ENCODE measurements at regions not wholly inside any gene's neighbourhood (a gene's known extent, or its start where the extent isn't known, plus 50 kb on each side); places are given as distances from the start of the nearest gene placed in this dataset.

GRCh38 chrX:4971646-4972045 is 1257.0 kb downstream of the NLGN4X start:
- H3K4me2 ChIP-seq (ENCODE audit: low read length), result no peak overlapping the region
- TF ChIP-seq EZH2 (IDR thresholded peaks at IDR 0.05; ENCODE audit: low read length, unreplicated experiment), result no peak
- no peak for TF ChIP-seq EZH2phosphoT487 (IDR thresholded peaks at IDR 0.05; ENCODE audit: borderline replicate concordance, low read length)
- no peak for TF ChIP-seq CTCF (conservative IDR thresholded peaks at IDR 0.05; ENCODE audit: low read depth, low read length)
- POLR2A ChIA-PET (ENCODE audit: unreplicated experiment), result interaction anchor here (0.6 kb wide), 1 partner anchor 20 kb away, joined by 3 read pairs; no protein-coding TSS in a partner anchor
- intact Hi-C loops (cut with micrococcal nuclease), result no loop called here
- H3K79me2 ChIP-seq (ENCODE audit: low read length), result no peaks in the 10 kb centered on the region
- no peaks in the 10 kb centered on the region for H3K36me3 ChIP-seq (ENCODE audit: low read depth, low read length)
- no peak overlapping the region for H2AFZ ChIP-seq (ENCODE audit: low read length)
- H3K9ac ChIP-seq (ENCODE audit: low read length), result no peak overlapping the region
- H3K27ac ChIP-seq (ENCODE audit: low read length), result no peak overlapping the region
- no peaks in the 10 kb centered on the region for H3K27me3 ChIP-seq (ENCODE audit: low read length)
- no peaks in the 10 kb centered on the region for H3K9me2 ChIP-seq (replicated peaks; ENCODE audit: low read length)
- DNase-seq (no peak), ATAC-seq (no peak)
- no TSS peak for BruUV-seq (replicated peaks)
- H4K20me1 ChIP-seq (ENCODE audit: low read length), result no peaks in the 10 kb centered on the region
- H3K4me3 ChIP-seq (ENCODE audit: low read length), result no peak overlapping the region
- no peaks in the 10 kb centered on the region for H3K9me3 ChIP-seq (ENCODE audit: low read length)
- H3F3A ChIP-seq (ENCODE audit: low read length, unreplicated experiment), result no peaks in the 10 kb centered on the region
- CTCF ChIA-PET, result no interaction called here
- H3K4me1 ChIP-seq (ENCODE audit: insufficient read depth, low read length), result no peaks in the 10 kb centered on the region

- Histone ChIP-seq H2AFZ (ENCODE audit: low read length) (no peak overlapping the region), H4K20me1 (ENCODE audit: low read length) (no peaks in the 10 kb centered on the region), H3K36me3 (ENCODE audit: low read depth, low read length) (no peaks in the 10 kb centered on the region), H3K9me3 (ENCODE audit: low read length) (no peaks in the 10 kb centered on the region), H3K79me2 (ENCODE audit: low read length) (no peaks in the 10 kb centered on the region), H3K27me3 (ENCODE audit: low read length) (no peaks in the 10 kb centered on the region), H3K27ac (ENCODE audit: low read length) (no peak overlapping the region), H3K9me2 (replicated peaks; ENCODE audit: low read length) (no peaks in the 10 kb centered on the region), H3K4me1 (ENCODE audit: insufficient read depth, low read length) (no peaks in the 10 kb centered on the region), H3K4me3 (ENCODE audit: low read length) (no peak overlapping the region), H3F3A (ENCODE audit: low read length, unreplicated experiment) (no peaks in the 10 kb centered on the region), H3K4me2 (ENCODE audit: low read length) (no peak overlapping the region), H3K9ac (ENCODE audit: low read length) (no peak overlapping the region)
- no TSS peak for BruUV-seq (replicated peaks)
- POLR2A ChIA-PET (ENCODE audit: unreplicated experiment), result no interaction called here
- TF ChIP-seq EZH2 (IDR thresholded peaks at IDR 0.05; ENCODE audit: low read length, unreplicated experiment) (no peak), EZH2phosphoT487 (IDR thresholded peaks at IDR 0.05; ENCODE audit: borderline replicate concordance, low read length) (no peak), CTCF (conservative IDR thresholded peaks at IDR 0.05; ENCODE audit: low read depth, low read length) (no peak)
- intact Hi-C loops (cut with micrococcal nuclease), result no loop called here
- ATAC-seq, result no peak
- CTCF ChIA-PET, result no interaction called here
- no peak for DNase-seq
Measured at GRCh38 chrX:4964112-4964511, 1250.7 kb upstream of the PRKX start.

- H2AFZ ChIP-seq (ENCODE audit: low read length), result no peak overlapping the region
- no peak for ATAC-seq
- H3K9me2 ChIP-seq (replicated peaks; ENCODE audit: low read length), result no peaks in the 10 kb centered on the region
- no TSS peak for BruUV-seq (replicated peaks)
- CTCF ChIA-PET, result interaction anchor here (0.6 kb wide), 1 partner anchor 408 kb away, joined by 6 read pairs; no protein-coding TSS in a partner anchor
- H3K4me2 ChIP-seq (ENCODE audit: low read length), result no peak overlapping the region
- intact Hi-C loops (cut with micrococcal nuclease), result no loop called here
- TF ChIP-seq EZH2phosphoT487 (IDR thresholded peaks at IDR 0.05; ENCODE audit: borderline replicate concordance, low read length), result no peak
- TF ChIP-seq EZH2 (IDR thresholded peaks at IDR 0.05; ENCODE audit: low read length, unreplicated experiment), result no peak
- TF ChIP-seq CTCF (conservative IDR thresholded peaks at IDR 0.05; ENCODE audit: low read depth, low read length), result no peak
- H3K9ac ChIP-seq (ENCODE audit: low read length), result no peak overlapping the region
- no peaks in the 10 kb centered on the region for H3K4me1 ChIP-seq (ENCODE audit: insufficient read depth, low read length)
- no peak overlapping the region for H3K4me3 ChIP-seq (ENCODE audit: low read length)
- no peaks in the 10 kb centered on the region for H3F3A ChIP-seq (ENCODE audit: low read length, unreplicated experiment)
- no peaks in the 10 kb centered on the region for H3K36me3 ChIP-seq (ENCODE audit: low read depth, low read length)
- no peaks in the 10 kb centered on the region for H3K27me3 ChIP-seq (ENCODE audit: low read length)
- no peaks in the 10 kb centered on the region for H3K9me3 ChIP-seq (ENCODE audit: low read length)
- H4K20me1 ChIP-seq (ENCODE audit: low read length), result no peaks in the 10 kb centered on the region
- POLR2A ChIA-PET (ENCODE audit: unreplicated experiment), result no interaction called here
- H3K27ac ChIP-seq (ENCODE audit: low read length), result no peak overlapping the region
- DNase-seq, result no peak
- no peaks in the 10 kb centered on the region for H3K79me2 ChIP-seq (ENCODE audit: low read length)
Measured at GRCh38 chrX:4963432-4963831, 1250.0 kb upstream of the PRKX start.
